ENCODE measurements at regions not wholly inside any gene's neighbourhood (a gene's known extent, or its start where the extent isn't known, plus 50 kb on each side); places are given as distances from the start of the nearest gene placed in this dataset.
"Not testable (repeated sequence)": the region's sequence is repeated elsewhere in the genome, so short reads cannot be mapped to it uniquely, and the experiment has no call there.

DNA sequence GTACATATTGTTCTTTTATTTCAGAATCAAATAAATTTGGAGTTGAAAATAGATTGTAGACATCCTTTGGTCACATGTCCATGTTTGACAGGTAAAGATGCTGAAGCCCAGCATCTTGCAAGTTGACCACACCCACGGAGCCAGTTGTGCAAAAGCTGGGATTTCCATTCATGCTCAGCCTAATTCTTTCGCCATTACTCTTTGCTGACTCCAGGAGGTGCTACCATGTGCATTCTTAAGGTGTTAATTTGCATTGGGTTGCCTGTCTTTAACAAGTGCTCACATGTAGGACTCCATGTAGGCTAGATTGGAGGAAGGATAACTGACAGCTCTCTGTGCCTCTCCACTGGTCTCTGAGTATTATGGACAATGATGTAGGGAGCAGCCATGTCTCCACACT lies 660.7 kb downstream of the LMO4 start:
- no TSS peak for BruUV-seq (replicated peaks)
- no peaks in the 10 kb centered on the region for H3K27me3 Mint-ChIP-seq (ENCODE audit: insufficient read depth, unreplicated experiment)
- H3K4me3 Mint-ChIP-seq (ENCODE audit: unreplicated experiment), result no peak overlapping the region
- no peaks in the 10 kb centered on the region for H3K9me3 Mint-ChIP-seq (ENCODE audit: unreplicated experiment)
- no peaks in the 10 kb centered on the region for H3K36me3 Mint-ChIP-seq (ENCODE audit: insufficient read depth, unreplicated experiment)
- no peak for DNase-seq (ENCODE audit: unreplicated experiment)
- intact Hi-C loops (cut with micrococcal nuclease), result no loop called here
- POLR2A ChIA-PET, result interaction anchor here (1.1 kb wide), 1 partner anchor 71 kb away, joined by 4 read pairs; no protein-coding TSS in a partner anchor
- no peaks in the 10 kb centered on the region for H3K4me1 Mint-ChIP-seq (ENCODE audit: insufficient read depth, unreplicated experiment)
- H3K27ac Mint-ChIP-seq (ENCODE audit: low read depth, unreplicated experiment), result no peak overlapping the region
- CTCF ChIA-PET, result interaction anchor here (1.3 kb wide), 2 partner anchors 73 to 191 kb away, joined by 4 read pairs; no protein-coding TSS in a partner anchor
- TF ChIP-seq, protein P1, sequence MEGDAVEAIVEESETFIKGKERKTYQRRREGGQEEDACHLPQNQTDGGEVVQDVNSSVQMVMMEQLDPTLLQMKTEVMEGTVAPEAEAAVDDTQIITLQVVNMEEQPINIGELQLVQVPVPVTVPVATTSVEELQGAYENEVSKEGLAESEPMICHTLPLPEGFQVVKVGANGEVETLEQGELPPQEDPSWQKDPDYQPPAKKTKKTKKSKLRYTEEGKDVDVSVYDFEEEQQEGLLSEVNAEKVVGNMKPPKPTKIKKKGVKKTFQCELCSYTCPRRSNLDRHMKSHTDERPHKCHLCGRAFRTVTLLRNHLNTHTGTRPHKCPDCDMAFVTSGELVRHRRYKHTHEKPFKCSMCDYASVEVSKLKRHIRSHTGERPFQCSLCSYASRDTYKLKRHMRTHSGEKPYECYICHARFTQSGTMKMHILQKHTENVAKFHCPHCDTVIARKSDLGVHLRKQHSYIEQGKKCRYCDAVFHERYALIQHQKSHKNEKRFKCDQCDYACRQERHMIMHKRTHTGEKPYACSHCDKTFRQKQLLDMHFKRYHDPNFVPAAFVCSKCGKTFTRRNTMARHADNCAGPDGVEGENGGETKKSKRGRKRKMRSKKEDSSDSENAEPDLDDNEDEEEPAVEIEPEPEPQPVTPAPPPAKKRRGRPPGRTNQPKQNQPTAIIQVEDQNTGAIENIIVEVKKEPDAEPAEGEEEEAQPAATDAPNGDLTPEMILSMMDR (IDR thresholded peaks at IDR 0.05; ENCODE audit: unreplicated experiment), result no peak

- BruUV-seq (replicated peaks); H3K36me3 Mint-ChIP-seq (ENCODE audit: insufficient read depth, unreplicated experiment); POLR2A ChIA-PET; intact Hi-C loops (cut with micrococcal nuclease); H3K4me1 Mint-ChIP-seq (ENCODE audit: insufficient read depth, unreplicated experiment); H3K27me3 Mint-ChIP-seq (ENCODE audit: insufficient read depth, unreplicated experiment); H3K27ac Mint-ChIP-seq (ENCODE audit: low read depth, unreplicated experiment); DNase-seq (ENCODE audit: unreplicated experiment); H3K9me3 Mint-ChIP-seq (ENCODE audit: unreplicated experiment); H3K4me3 Mint-ChIP-seq (ENCODE audit: unreplicated experiment): not testable (repeated sequence)
- CTCF ChIA-PET, result interaction anchor here (0.6 kb wide), 1 partner anchor 70 kb away, joined by 3 read pairs; no protein-coding TSS in a partner anchor
These were observed 663.9 kb downstream of the LMO4 start for GRCh38 chr1:87992536-87992935.

DNA sequence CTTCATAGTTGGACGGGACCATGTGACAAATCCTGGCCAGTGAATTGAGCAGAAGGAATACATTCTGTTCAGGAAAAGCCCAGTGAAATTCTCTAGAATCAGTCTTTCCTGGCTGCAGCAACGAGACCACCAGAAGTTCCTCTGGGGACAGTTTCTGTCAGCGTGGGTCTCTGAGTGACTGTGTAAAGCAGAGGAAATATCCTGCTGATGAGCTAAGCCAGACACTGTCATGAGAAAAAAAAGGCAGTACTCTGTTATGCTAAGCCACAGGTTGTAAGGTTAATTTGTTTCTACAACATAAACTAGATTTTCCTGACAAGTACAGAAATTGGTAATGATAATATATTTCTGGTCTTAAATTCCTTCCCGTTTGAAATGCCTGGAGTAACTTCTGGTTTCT lies 664.4 kb downstream of the LMO4 start:
- no peaks in the 10 kb centered on the region for H3K36me3 Mint-ChIP-seq (ENCODE audit: insufficient read depth, unreplicated experiment)
- intact Hi-C loops (cut with micrococcal nuclease), result no loop called here
- ChIA-PET CTCF (interaction anchor here (0.5 to 0.7 kb wide), 2 partner anchors 105 to 398 kb away, joined by 3 to 4 read pairs; no protein-coding TSS in a partner anchor), POLR2A (no interaction called here)
- H3K9me3 Mint-ChIP-seq (ENCODE audit: unreplicated experiment), result no peaks in the 10 kb centered on the region
- DNase-seq (ENCODE audit: unreplicated experiment), result no peak
- TF ChIP-seq, protein P1 (IDR thresholded peaks at IDR 0.05; ENCODE audit: unreplicated experiment), result no peak
- no peak overlapping the region for H3K27ac Mint-ChIP-seq (ENCODE audit: low read depth, unreplicated experiment)
- no peaks in the 10 kb centered on the region for H3K27me3 Mint-ChIP-seq (ENCODE audit: insufficient read depth, unreplicated experiment)
- no peak overlapping the region for H3K4me3 Mint-ChIP-seq (ENCODE audit: unreplicated experiment)
- BruUV-seq (replicated peaks), result no TSS peak
- no peaks in the 10 kb centered on the region for H3K4me1 Mint-ChIP-seq (ENCODE audit: insufficient read depth, unreplicated experiment)

GRCh38 chr1:87999852-88000251 lies 671.2 kb downstream of the LMO4 start:
- no peaks in the 10 kb centered on the region for H3K27me3 Mint-ChIP-seq (ENCODE audit: insufficient read depth, unreplicated experiment)
- H3K27ac Mint-ChIP-seq (ENCODE audit: low read depth, unreplicated experiment), result no peak overlapping the region
- no TSS peak for BruUV-seq (replicated peaks)
- H3K36me3 Mint-ChIP-seq (ENCODE audit: insufficient read depth, unreplicated experiment), result no peaks in the 10 kb centered on the region
- peaks cover 7% of the 10 kb centered on the region for H3K4me1 Mint-ChIP-seq (ENCODE audit: insufficient read depth, unreplicated experiment)
- ChIA-PET CTCF (interaction anchor here (0.6 to 1.1 kb wide), 6 partner anchors 10 to 706 kb away, joined by 3 to 4 read pairs (median 4); no protein-coding TSS in a partner anchor), POLR2A (no interaction called here)
- no peak for DNase-seq (ENCODE audit: unreplicated experiment)
- no peak overlapping the region for H3K4me3 Mint-ChIP-seq (ENCODE audit: unreplicated experiment)
- TF ChIP-seq, protein P1 (IDR thresholded peaks at IDR 0.05; ENCODE audit: unreplicated experiment), result no peak
- intact Hi-C loops (cut with micrococcal nuclease), result loop anchor here (2.0 kb wide), 1 partner anchor 27 kb away; no protein-coding TSS in a partner anchor
- H3K9me3 Mint-ChIP-seq (ENCODE audit: unreplicated experiment), result no peaks in the 10 kb centered on the region

DNA sequence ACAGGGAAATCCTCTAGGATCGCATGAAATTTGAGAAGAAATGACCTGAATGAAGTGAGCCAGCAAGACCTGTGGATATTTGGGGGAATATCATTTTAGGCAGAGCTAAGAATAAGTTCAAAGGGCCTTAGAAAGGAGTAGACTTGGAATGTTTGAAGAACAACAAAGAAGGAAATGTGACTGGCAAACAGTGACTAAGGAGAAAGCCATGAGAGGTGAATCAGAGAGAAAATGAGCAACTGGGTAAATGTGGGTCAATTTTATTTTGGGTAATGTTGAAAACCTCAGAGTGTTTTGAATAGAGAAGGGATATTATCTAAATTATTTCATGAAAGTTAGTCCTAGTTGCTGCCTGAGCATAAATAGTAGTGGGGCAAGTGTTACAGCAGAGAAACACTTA lies 672.8 kb downstream of the LMO4 start:
- DNase-seq (ENCODE audit: unreplicated experiment), result peak; percentile 11
- no peaks in the 10 kb centered on the region for H3K36me3 Mint-ChIP-seq (ENCODE audit: insufficient read depth, unreplicated experiment)
- TF ChIP-seq, protein P1 (IDR thresholded peaks at IDR 0.05; ENCODE audit: unreplicated experiment), result no peak
- H3K27ac Mint-ChIP-seq (ENCODE audit: low read depth, unreplicated experiment), result no peak overlapping the region
- no peaks in the 10 kb centered on the region for H3K9me3 Mint-ChIP-seq (ENCODE audit: unreplicated experiment)
- intact Hi-C loops (cut with micrococcal nuclease), result loop anchor here (2.0 kb wide), 1 partner anchor 25 kb away; no protein-coding TSS in a partner anchor
- no peaks in the 10 kb centered on the region for H3K27me3 Mint-ChIP-seq (ENCODE audit: insufficient read depth, unreplicated experiment)
- CTCF ChIA-PET, result no interaction called here
- POLR2A ChIA-PET, result interaction anchor here (0.9 kb wide), 1 partner anchor 13 kb away, joined by 3 read pairs; no protein-coding TSS in a partner anchor
- BruUV-seq (replicated peaks), result no TSS peak
- H3K4me3 Mint-ChIP-seq (ENCODE audit: unreplicated experiment), result no peak overlapping the region
- H3K4me1 Mint-ChIP-seq (ENCODE audit: insufficient read depth, unreplicated experiment), result peaks cover 7% of the 10 kb centered on the region

All from MCF 10A (cell line).